Esophagus muscularis mucosa (tissue), 4 donors: ENCODE measurements at regions not wholly inside any gene's neighbourhood (a gene's known extent, or its start where the extent isn't known, plus 50 kb on each side); places are given as distances from the start of the nearest gene placed in this dataset.

Experiments used
- DNase-seq: peaks from one replicate; pipeline ENCODE4 v3.0.0-alpha.2; 2017; ENCODE audit errors: extremely low spot score
- H3K27ac ChIP-seq, 4 donors: fragments of 200-600 bp; sonication (generic); replicated peaks in 1 of 4; 1 replicate in 3 of 4; 2 replicates in 1 of 4; pipeline ENCODE4 v1.5.1; 2016 to 2019; ENCODE audit warnings: mild to moderate bottlenecking in 1 of 4
- H3K27me3 ChIP-seq, 4 donors: fragments of 200-600 bp; sonication (generic); one replicate each; pipeline versions ENCODE4 v1.5.1 to v1.6.0; 2016 to 2019
- H3K36me3 ChIP-seq, 4 donors: fragments of 200-600 bp; sonication (generic); one replicate each; pipeline ENCODE4 v1.5.1; 2016 to 2019
- H3K4me1 ChIP-seq, 4 donors: fragments of 200-600 bp; sonication (generic); one replicate each; pipeline ENCODE4 v1.5.1; 2016 to 2019
- H3K4me3 ChIP-seq, 4 donors: fragments of 200-600 bp; sonication (generic); 1 replicate in 2 of 4; 2 replicates in 2 of 4; pipeline ENCODE4 v1.5.1; 2016 to 2019; ENCODE audit warnings: mild to moderate bottlenecking in 4 of 4, moderate library complexity in 1 of 4
- H3K9me3 ChIP-seq, 4 donors: fragments of 200-600 bp; sonication (generic); 1 replicate in 3 of 4; 2 replicates in 1 of 4; pipeline ENCODE4 v1.5.1; 2016 to 2019
- EP300 ChIP-seq: sonication (generic); formaldehyde crosslinking; IDR thresholded peaks from one replicate; pipeline ENCODE4 v1.6.1; 2017; ENCODE audit warnings: antibody characterized with exemption
- POLR2A ChIP-seq: fragments of 450-650 bp; IDR thresholded peaks from one replicate; pipeline ENCODE4 v1.6.1; 2017; ENCODE audit warnings: antibody characterized with exemption, moderate library complexity, mild to moderate bottlenecking, low read depth
- POLR2AphosphoS5 ChIP-seq, 2 donors: sonication (generic); formaldehyde crosslinking; IDR thresholded peaks; one replicate each; pipeline ENCODE4 v1.6.1; 2017; ENCODE audit warnings: antibody characterized with exemption in 2 of 2
- WGBS: methylation state at CpG from one replicate; pipeline ENCODE4 v1.1.5; 2018; 5-methylcytosine and 5-hydroxymethylcytosine counted together
- intact Hi-C: fragments of 100-400 bp; cut with DNase I; formaldehyde crosslinking; loops from one replicate; pipeline ENCODE4 v1.15.1; 2023
- TF ChIP-seq, protein P1 (sequence below), 3 experiments: fragments of 200-600 bp in 2 of 3; fragments of 450-650 bp in 1 of 3; sonication (generic) in 2 of 3; IDR thresholded peaks; one replicate each; pipeline ENCODE4 v1.5.1; 2017 to 2019; ENCODE audit warnings: antibody characterized with exemption in 3 of 3, mild to moderate bottlenecking in 2 of 3, moderate library complexity in 1 of 3

DNA sequence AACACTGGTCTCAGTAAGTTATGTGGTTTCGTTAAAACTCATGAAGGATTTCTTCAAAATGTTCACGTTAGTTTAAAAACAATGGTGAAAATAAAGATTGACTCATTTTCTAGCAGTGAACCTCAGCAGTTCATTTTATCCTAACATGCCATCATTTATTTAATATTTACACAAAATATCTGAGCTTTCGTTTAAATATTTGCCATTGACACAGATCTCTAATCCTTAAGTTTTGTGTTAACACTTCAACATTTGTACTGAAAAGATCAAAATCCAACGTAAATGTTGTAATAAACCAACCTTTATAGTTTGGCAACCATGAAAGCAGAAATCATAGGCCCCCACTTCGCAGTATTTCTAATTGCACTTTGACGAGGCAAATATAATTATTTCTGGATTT is 1129.5 kb downstream of the PLA2G4A start:
- Histone ChIP-seq H3K27ac (no peak overlapping the region), H3K27me3 (no peaks in the 10 kb centered on the region), H3K4me1 (no peaks in the 10 kb centered on the region), H3K9me3 (no peaks in the 10 kb centered on the region), H3K36me3 (no peaks in the 10 kb centered on the region), H3K4me3 (no peak overlapping the region)
- no peak for TF ChIP-seq POLR2AphosphoS5 (IDR thresholded peaks at IDR 0.05)
- TF ChIP-seq EP300, result no peak
- no peak for TF ChIP-seq POLR2A
- TF ChIP-seq, protein P1, sequence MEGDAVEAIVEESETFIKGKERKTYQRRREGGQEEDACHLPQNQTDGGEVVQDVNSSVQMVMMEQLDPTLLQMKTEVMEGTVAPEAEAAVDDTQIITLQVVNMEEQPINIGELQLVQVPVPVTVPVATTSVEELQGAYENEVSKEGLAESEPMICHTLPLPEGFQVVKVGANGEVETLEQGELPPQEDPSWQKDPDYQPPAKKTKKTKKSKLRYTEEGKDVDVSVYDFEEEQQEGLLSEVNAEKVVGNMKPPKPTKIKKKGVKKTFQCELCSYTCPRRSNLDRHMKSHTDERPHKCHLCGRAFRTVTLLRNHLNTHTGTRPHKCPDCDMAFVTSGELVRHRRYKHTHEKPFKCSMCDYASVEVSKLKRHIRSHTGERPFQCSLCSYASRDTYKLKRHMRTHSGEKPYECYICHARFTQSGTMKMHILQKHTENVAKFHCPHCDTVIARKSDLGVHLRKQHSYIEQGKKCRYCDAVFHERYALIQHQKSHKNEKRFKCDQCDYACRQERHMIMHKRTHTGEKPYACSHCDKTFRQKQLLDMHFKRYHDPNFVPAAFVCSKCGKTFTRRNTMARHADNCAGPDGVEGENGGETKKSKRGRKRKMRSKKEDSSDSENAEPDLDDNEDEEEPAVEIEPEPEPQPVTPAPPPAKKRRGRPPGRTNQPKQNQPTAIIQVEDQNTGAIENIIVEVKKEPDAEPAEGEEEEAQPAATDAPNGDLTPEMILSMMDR (IDR thresholded peaks at IDR 0.05), result no peak
- intact Hi-C loops, result no loop called here
- WGBS, result 75% methylated on average over 6 of the region's 6 CpGs
- DNase-seq, result no peak

GRCh38 chr1:187959062-187959461 is 1130.3 kb downstream of the PLA2G4A start:
- WGBS, result 89% methylated on average over 3 of the region's 3 CpGs
- H3K4me3 ChIP-seq, result no peak overlapping the region
- no peaks in the 10 kb centered on the region for H3K4me1 ChIP-seq
- no peak overlapping the region for H3K27ac ChIP-seq
- DNase-seq, result no peak
- no peaks in the 10 kb centered on the region for H3K9me3 ChIP-seq
- TF ChIP-seq POLR2AphosphoS5 (IDR thresholded peaks at IDR 0.05) (no peak), EP300 (no peak)
- no peaks in the 10 kb centered on the region for H3K27me3 ChIP-seq
- no peaks in the 10 kb centered on the region for H3K36me3 ChIP-seq
- intact Hi-C loops, result no loop called here

GRCh38 chr1:187960125-187960638 is 1131.4 kb downstream of the PLA2G4A start:
- H3K27ac ChIP-seq, result no peak overlapping the region
- H3K27me3 ChIP-seq, result no peaks in the 10 kb centered on the region
- intact Hi-C loops, result no loop called here
- no peak overlapping the region for H3K4me3 ChIP-seq
- no peaks in the 10 kb centered on the region for H3K4me1 ChIP-seq
- H3K36me3 ChIP-seq, result no peaks in the 10 kb centered on the region
- WGBS, result 79% methylated on average over 3 of the region's 3 CpGs
- DNase-seq, result no peak
- TF ChIP-seq POLR2A, result no peak
- no peak for TF ChIP-seq EP300
- TF ChIP-seq, protein P1 (IDR thresholded peaks at IDR 0.05), result no peak
- no peak for TF ChIP-seq POLR2AphosphoS5 (IDR thresholded peaks at IDR 0.05)
- no peaks in the 10 kb centered on the region for H3K9me3 ChIP-seq

- 46% methylated on average over 1 of the region's 1 CpG for WGBS
- TF ChIP-seq POLR2A, result no peak
- TF ChIP-seq POLR2AphosphoS5 (IDR thresholded peaks at IDR 0.05), result no peak
- no peak for TF ChIP-seq EP300
- TF ChIP-seq, protein P1 (IDR thresholded peaks at IDR 0.05), result no peak
- no peak overlapping the region for H3K4me3 ChIP-seq
- no peak overlapping the region for H3K27ac ChIP-seq
- no peaks in the 10 kb centered on the region for H3K4me1 ChIP-seq
- DNase-seq, result no peak
- H3K9me3 ChIP-seq, result no peaks in the 10 kb centered on the region
- no peaks in the 10 kb centered on the region for H3K36me3 ChIP-seq
- no peaks in the 10 kb centered on the region for H3K27me3 ChIP-seq
- intact Hi-C loops, result no loop called here
These were observed 1133.1 kb downstream of the PLA2G4A start for GRCh38 chr1:187961895-187962294.

DNA sequence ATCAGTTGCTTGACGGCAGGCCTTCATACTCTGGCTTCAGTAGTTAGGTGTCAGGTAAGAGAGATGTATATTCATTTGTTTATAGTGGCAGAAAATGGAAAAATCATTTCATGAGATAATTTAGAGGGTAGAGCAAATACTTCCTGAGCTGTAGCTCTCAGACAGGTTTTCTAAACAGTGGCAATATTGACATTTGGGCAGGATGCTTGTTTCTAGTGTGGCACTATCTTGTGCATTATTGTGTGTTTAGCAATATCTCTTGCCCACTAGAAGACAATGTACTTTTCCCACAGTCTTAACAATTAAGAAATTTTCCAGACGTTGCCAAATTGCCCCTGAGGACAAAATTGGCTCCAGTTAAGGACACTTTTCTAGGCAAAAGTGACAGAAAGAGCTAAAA is 1143.1 kb downstream of the PLA2G4A start:
- no peak for DNase-seq
- H3K4me3 ChIP-seq, result no peak overlapping the region
- WGBS, result 61% methylated on average over 2 of the region's 2 CpGs
- TF ChIP-seq, protein P1 (IDR thresholded peaks at IDR 0.05), result no peak
- TF ChIP-seq POLR2A (no peak), EP300 (no peak)
- no peak overlapping the region for H3K27ac ChIP-seq
- intact Hi-C loops, result no loop called here
- no peaks in the 10 kb centered on the region for H3K27me3 ChIP-seq
- no peaks in the 10 kb centered on the region for H3K36me3 ChIP-seq
- no peaks in the 10 kb centered on the region for H3K9me3 ChIP-seq
- no peaks in the 10 kb centered on the region for H3K4me1 ChIP-seq
